ENCODE measurements at regions not wholly inside any gene's neighbourhood (a gene's known extent, or its start where the extent isn't known, plus 50 kb on each side); places are given as distances from the start of the nearest gene placed in this dataset.

DNA sequence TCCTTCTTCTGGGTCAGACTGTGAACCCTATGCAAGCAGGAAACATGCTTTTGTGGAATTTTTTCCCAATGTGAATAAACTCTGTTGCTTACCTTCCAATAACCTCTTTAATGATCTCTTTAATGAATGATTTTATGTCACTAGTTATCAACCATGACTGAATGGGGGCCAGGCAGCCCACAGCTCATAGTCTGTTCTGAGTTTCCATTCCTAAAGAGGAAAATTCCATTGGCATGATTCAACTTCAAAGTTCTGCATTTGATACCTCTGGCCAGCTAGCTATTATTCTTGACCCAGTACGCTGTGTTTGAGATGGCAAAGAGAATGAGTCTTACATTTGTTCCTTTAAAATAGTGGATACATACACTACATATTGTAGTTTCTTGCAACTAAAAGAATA lies 867.8 kb upstream of the CELF2 start:
- TF ChIP-seq, protein P1, sequence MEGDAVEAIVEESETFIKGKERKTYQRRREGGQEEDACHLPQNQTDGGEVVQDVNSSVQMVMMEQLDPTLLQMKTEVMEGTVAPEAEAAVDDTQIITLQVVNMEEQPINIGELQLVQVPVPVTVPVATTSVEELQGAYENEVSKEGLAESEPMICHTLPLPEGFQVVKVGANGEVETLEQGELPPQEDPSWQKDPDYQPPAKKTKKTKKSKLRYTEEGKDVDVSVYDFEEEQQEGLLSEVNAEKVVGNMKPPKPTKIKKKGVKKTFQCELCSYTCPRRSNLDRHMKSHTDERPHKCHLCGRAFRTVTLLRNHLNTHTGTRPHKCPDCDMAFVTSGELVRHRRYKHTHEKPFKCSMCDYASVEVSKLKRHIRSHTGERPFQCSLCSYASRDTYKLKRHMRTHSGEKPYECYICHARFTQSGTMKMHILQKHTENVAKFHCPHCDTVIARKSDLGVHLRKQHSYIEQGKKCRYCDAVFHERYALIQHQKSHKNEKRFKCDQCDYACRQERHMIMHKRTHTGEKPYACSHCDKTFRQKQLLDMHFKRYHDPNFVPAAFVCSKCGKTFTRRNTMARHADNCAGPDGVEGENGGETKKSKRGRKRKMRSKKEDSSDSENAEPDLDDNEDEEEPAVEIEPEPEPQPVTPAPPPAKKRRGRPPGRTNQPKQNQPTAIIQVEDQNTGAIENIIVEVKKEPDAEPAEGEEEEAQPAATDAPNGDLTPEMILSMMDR (IDR thresholded peaks at IDR 0.05; ENCODE audit: poor library complexity): no peak
- no peak for TF ChIP-seq EZH2 (IDR thresholded peaks at IDR 0.05; ENCODE audit: borderline replicate concordance)
